Spinal cord (tissue), 9 donors: ENCODE measurements at regions not wholly inside any gene's neighbourhood (a gene's known extent, or its start where the extent isn't known, plus 50 kb on each side); places are given as distances from the start of the nearest gene placed in this dataset.
"Not testable (repeated sequence)": the region's sequence is repeated elsewhere in the genome, so short reads cannot be mapped to it uniquely, and the experiment has no call there.

Experiments
- DNase-seq, 6 donors: peaks; one replicate each; pipeline versions ENCODE4 v3.0.0 to v3.0.0-alpha.2; 2013 to 2015; ENCODE audit warnings: low spot score in 6 of 6, low read depth in 4 of 6
- H3K27ac ChIP-seq: one replicate; pipeline ENCODE4 v1.5.1; 2013; ENCODE audit warnings: low read depth, low read length, control low read depth
- H3K27me3 ChIP-seq: one replicate; pipeline ENCODE4 v1.6.1; 2013; ENCODE audit warnings: low read length; ENCODE audit not compliant: control insufficient read depth, insufficient read depth
- H3K36me3 ChIP-seq: one replicate; pipeline ENCODE4 v1.6.1; 2013; ENCODE audit warnings: low read length; ENCODE audit not compliant: control insufficient read depth, insufficient read depth
- H3K4me1 ChIP-seq: one replicate; pipeline ENCODE4 v1.6.1; 2013; ENCODE audit warnings: low read length; ENCODE audit not compliant: control insufficient read depth, insufficient read depth
- H3K4me3 ChIP-seq: one replicate; pipeline ENCODE4 v1.5.1; 2013; ENCODE audit warnings: low read depth, low read length, control low read depth
- H3K9me3 ChIP-seq: one replicate; pipeline ENCODE4 v1.6.1; 2013; ENCODE audit warnings: low read length; ENCODE audit not compliant: control insufficient read depth, insufficient read depth
- WGBS: methylation state at CpG from one replicate; pipeline ENCODE4 v1.1.5; 2013; ENCODE audit warnings: missing lambda C conversion rate; ENCODE audit not compliant: insufficient coverage; 5-methylcytosine and 5-hydroxymethylcytosine counted together
- donor health status: healthy.

DNA sequence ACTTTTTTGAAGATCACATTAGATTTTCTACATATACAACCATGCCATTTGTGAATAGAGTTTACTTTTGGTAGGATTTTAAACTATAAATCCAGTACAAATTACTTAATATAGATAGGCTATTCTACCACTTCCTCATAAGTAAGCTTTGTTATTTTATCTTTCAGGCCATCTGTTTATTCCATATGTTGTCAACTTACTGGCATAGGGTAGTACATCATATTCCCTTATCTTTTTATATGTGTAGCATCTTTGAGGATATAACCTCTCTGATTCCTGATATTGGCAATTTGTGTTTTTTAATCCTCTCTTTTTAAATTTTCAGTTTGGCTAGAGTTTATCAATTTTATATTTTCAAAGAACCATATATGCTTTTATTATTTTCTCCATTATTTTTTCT is 515.4 kb downstream of the DIPK2A start:
- Histone ChIP-seq H3K4me3 (no peak overlapping the region), H3K9me3 (no peaks in the 10 kb centered on the region), H3K27me3 (no peaks in the 10 kb centered on the region), H3K36me3 (no peaks in the 10 kb centered on the region), H3K4me1 (no peaks in the 10 kb centered on the region), H3K27ac (no peak overlapping the region)
- peak in 1 of 6 donors; percentile 22 for DNase-seq

DNA sequence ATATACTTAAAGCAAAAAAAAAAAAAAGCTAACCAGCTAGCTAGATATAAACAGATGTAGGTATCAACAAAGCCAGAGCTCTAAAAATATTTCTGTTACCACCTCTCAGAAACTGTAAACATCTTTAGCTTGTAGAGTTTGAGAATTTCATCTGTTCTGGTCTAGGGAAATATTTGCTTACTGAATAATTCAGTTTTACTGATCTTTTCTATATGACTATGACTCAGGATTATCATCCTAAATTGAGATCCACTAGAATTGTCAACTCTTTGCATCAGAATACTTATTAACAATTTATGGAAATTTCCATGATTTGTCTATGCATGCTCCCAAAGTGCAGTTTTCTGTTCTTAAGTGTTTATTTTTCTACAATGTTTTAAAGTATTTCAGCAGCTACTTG is 517.3 kb downstream of the DIPK2A start:
- Histone ChIP-seq H3K36me3 (no peaks in the 10 kb centered on the region), H3K27me3 (no peaks in the 10 kb centered on the region), H3K27ac (no peak overlapping the region), H3K4me1 (no peaks in the 10 kb centered on the region), H3K4me3 (no peak overlapping the region), H3K9me3 (no peaks in the 10 kb centered on the region)
- DNase-seq, result no peak

DNA sequence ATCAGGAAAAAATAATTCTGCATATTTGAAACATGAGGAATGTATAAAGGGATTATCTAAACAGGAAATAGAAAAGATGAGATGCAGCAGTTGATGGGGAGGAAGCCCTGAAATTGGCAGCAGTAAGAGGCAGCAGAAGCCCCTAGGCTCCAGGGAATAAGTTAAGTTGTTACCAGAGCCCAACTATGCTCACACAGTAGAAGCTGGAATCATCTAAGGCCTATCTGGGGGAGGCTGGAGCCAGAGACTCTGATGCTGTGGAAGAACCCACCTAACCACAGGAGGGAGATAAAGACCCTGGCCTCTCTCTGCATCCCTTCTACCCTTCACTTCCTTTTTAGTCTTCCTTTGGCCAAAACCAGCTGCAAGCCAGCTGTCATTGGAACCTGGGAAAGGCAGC is 519.7 kb downstream of the DIPK2A start:
- no peak for DNase-seq
- no peaks in the 10 kb centered on the region for H3K9me3 ChIP-seq
- no peak overlapping the region for H3K4me3 ChIP-seq
- H3K27ac ChIP-seq, result no peak overlapping the region
- no peaks in the 10 kb centered on the region for H3K4me1 ChIP-seq
- no peaks in the 10 kb centered on the region for H3K36me3 ChIP-seq
- no peaks in the 10 kb centered on the region for H3K27me3 ChIP-seq

DNA sequence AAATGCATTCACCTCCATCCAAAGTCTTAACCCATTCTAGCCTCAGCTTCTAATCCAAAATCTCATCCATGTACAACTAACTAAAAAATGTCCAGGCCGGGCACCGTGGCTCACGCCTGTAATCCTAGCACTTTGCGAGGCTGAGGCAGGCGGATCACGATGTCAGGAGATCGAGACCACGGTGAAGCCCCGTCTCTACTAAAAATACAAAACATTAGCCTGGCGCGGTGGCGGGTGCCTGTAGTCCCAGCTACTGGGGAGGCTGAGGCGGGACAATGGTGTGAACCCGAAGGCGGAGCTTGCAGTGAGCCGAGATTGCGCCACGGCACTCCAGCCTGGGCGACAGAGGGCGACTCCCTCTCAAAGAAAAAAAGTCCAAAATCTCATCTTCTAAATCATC is 523.0 kb downstream of the DIPK2A start:
- 98% methylated on average over 14 of the region's 20 CpGs for WGBS
- H3K27ac ChIP-seq, H3K4me3 ChIP-seq, H3K36me3 ChIP-seq, H3K4me1 ChIP-seq, H3K9me3 ChIP-seq, H3K27me3 ChIP-seq, DNase-seq: not testable (repeated sequence)

DNA sequence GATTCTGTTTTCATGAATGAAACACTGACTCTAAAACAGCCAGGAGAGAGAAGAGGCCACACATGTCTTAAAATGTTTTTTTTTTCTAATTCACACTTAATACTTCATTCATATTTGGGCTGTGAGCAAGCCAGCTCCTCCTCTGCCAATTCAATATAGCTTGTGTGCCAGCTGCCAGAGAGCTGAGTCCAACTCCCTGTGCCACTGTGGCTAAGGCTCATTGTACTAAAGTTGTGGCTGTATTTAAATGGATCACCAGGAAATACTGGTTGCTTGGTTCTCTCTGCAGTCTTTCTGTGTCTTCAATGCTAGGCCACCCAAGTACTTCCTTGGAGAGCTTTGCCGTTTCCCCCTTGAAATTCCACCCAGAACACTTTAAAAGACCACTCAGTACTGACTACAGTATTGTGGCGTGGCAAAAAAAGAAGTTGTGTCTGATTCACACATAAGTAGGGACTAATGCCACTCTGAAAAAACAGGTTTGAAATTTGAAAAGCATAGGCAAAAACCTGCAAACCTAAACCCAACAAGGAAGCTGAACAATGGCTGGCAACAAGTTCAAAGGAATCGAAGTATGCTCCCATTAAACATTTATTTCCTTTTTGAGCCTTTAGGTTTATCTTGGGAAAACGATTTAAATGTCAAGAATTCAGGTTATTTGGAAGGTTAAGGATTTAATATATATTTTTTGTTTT is 524.7 kb downstream of the DIPK2A start:
- Histone ChIP-seq H3K4me1 (no peaks in the 10 kb centered on the region), H3K9me3 (no peaks in the 10 kb centered on the region), H3K4me3 (no peak overlapping the region), H3K36me3 (no peaks in the 10 kb centered on the region), H3K27ac (peak overlapping the region; percentile 22), H3K27me3 (no peaks in the 10 kb centered on the region)
- no CpG with 5 or more reads among the region's 4 CpGs for WGBS
- peak in 2 of 6 donors; percentile 52 to 59 for DNase-seq

DNA sequence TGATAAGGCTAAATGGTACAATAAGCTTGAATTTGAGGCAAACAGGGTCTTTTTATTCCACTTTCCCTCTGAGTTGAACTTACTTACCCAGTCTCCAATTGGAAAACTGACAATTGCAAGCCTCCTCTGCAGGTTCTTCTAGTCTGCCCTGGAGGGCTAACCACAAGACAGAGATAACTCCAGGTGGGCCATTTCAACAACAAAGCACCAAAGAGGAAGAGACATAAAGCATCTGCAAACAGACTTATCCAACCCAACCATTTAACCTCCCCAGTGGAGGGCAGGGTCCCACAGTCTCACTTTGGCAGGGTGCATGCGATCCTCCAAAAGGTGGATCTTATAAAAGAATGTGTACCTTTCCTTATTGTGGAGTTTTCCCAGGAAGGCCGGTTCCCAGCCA is 525.8 kb downstream of the DIPK2A start:
- DNase-seq, result no peak
- WGBS, result no CpG with 5 or more reads among the region's 2 CpGs
- Histone ChIP-seq H3K27ac (no peak overlapping the region), H3K4me3 (no peak overlapping the region), H3K4me1 (no peaks in the 10 kb centered on the region), H3K36me3 (no peaks in the 10 kb centered on the region), H3K27me3 (no peaks in the 10 kb centered on the region), H3K9me3 (no peaks in the 10 kb centered on the region)

DNA sequence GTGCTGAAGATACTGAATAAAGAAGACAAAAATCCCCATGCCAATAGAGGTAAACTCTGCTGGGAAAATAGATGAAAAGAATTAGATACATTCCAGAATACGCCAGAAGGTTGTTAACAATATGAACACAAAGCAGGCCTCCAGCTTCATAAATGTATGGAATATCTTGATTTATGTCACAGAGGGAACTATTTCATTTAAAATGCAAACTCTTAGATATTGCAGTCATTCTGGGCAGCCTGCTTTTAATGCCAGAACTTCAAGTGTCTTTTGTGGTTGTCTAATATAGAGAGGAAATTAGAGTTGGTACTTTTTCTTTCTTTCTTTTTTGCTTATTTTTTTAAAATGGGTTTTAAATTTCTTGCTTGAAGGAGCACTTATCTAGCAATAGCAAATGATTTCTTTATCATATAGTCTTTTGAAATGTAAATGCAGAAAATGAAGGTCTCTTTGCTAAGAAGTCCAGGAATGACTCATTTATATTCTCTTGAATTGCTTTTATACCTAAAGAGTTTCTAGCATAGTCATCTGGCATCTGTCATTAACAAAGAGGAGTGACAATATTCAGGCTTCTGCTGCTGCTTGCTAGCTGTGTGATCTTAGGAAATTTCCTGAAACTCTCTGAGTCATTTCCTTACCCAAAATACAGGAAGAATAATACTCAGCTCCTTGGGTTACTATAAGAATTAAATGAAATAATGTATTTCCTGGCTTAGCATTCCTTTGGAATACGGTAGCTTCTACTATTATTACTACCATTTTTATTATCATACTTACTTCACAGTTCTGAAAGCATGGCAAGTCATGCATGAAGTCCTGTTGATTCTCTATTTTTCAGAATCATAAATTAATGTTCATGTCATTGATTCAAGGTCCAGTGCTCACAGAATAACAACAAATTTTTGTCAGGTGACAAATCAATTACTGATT is 527.6 kb downstream of the DIPK2A start:
- Histone ChIP-seq H3K27ac (no peak overlapping the region), H3K4me3 (no peak overlapping the region), H3K36me3 (no peaks in the 10 kb centered on the region), H3K4me1 (no peaks in the 10 kb centered on the region), H3K27me3 (no peaks in the 10 kb centered on the region), H3K9me3 (no peaks in the 10 kb centered on the region)
- no peak for DNase-seq
- no CpG with 5 or more reads among the region's 2 CpGs for WGBS

DNA sequence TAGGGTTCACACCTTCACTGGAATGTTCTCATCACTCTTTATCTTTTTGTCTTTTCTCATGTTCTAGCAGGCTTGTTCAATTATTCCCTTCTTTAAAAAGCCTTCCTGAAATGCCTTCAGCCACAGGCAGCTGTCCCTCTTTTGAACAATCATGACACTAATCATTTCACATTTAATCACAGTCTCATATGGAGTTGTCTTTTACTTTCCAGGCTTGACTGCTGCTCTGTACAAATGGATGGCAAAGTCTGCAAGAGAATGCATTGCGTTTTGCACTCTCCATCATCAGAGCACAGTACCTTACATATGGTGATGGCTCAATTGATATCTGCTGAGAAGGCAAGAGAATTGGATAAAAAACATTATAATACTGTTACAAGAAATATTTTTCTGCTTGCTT is 529.8 kb downstream of the DIPK2A start:
- Histone ChIP-seq H3K9me3 (no peaks in the 10 kb centered on the region), H3K27ac (no peak overlapping the region), H3K4me3 (no peak overlapping the region), H3K27me3 (no peaks in the 10 kb centered on the region), H3K4me1 (no peaks in the 10 kb centered on the region), H3K36me3 (no peaks in the 10 kb centered on the region)
- WGBS, result no CpG with 5 or more reads among the region's 1 CpG
- DNase-seq, result peak in 1 of 6 donors; percentile 60

DNA sequence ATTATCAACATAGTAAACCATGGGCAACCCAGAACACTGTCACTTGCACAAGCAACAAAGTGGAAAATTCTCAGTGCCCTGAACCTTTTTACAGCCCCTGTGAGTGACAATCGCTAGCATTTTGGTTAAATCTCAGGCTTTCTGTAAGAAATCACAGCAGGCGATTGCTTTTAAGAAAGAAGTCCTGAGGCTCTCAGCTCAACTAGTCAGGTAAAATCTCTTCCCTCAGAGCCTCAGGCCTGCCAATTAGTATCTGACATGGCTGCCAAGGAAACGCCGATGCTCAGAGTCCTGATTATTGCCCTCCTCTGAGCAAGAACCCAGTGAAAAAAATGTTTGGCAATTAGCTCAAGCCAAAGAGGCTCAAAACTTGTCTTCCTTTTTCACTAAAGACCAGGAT is 530.8 kb downstream of the DIPK2A start:
- H3K4me3 ChIP-seq, result no peak overlapping the region
- no peaks in the 10 kb centered on the region for H3K4me1 ChIP-seq
- H3K9me3 ChIP-seq, result no peaks in the 10 kb centered on the region
- 27% methylated on average over 4 of the region's 4 CpGs for WGBS
- H3K36me3 ChIP-seq, result no peaks in the 10 kb centered on the region
- DNase-seq, result peak in 2 of 6 donors; percentile 63 to 64
- H3K27me3 ChIP-seq, result no peaks in the 10 kb centered on the region
- H3K27ac ChIP-seq, result no peak overlapping the region

DNA sequence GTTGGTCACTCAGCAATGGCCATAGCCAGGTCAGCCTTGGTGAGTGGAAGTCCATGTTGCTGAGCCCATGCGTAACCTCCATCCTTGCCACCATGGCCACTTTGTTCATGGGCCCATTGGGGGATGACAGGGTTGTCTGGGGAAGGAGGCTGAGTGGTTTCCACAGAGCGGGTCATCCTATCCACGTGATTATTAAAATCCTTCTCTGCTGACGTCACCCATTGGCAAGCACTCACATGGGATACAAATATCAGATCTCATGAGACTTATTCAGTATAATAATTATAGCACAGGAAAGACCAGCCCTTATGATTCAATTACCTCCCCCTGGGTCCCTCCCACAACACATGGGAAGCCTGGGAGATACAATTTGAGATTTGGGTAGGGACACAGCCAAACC is 534.8 kb downstream of the DIPK2A start:
- H3K4me1 ChIP-seq, H3K36me3 ChIP-seq, H3K9me3 ChIP-seq, H3K4me3 ChIP-seq, DNase-seq, H3K27me3 ChIP-seq, H3K27ac ChIP-seq: not testable (repeated sequence)
- WGBS, result no CpG with 5 or more reads among the region's 4 CpGs
